H9 (cell line): ENCODE measurements at regions not wholly inside any gene's neighbourhood (a gene's known extent, or its start where the extent isn't known, plus 50 kb on each side); places are given as distances from the start of the nearest gene placed in this dataset.

Experiments used
- DNase-seq: peaks from one replicate; pipeline ENCODE4 v3.0.0-alpha.2; 2017
- H2AFZ ChIP-seq: one replicate; pipeline ENCODE4 v1.6.1; 2013; ENCODE audit warnings: mild to moderate bottlenecking, low read length, control low read depth, moderate library complexity
- H2AK5ac ChIP-seq: 2 replicates; pipeline ENCODE4 v1.6.1; 2013; ENCODE audit warnings: low read length, control low read depth, mixed read lengths; ENCODE audit not compliant: insufficient read length
- H2BK120ac ChIP-seq: one replicate; pipeline ENCODE4 v1.6.1; 2013; ENCODE audit warnings: low read depth, mild to moderate bottlenecking, low read length, control low read depth, inconsistent platforms; ENCODE audit not compliant: poor library complexity, severe bottlenecking
- H2BK12ac ChIP-seq: 2 replicates; pipeline ENCODE4 v1.6.1; 2013; ENCODE audit warnings: low read length, control low read depth, mixed read lengths, low read depth; ENCODE audit not compliant: insufficient read length
- H2BK15ac ChIP-seq: 2 replicates; pipeline ENCODE4 v1.6.1; 2013; ENCODE audit warnings: low read depth, low read length, control low read depth
- H2BK20ac ChIP-seq: one replicate; pipeline ENCODE4 v1.6.1; 2013; ENCODE audit warnings: low read depth, mild to moderate bottlenecking, low read length, control low read depth, inconsistent platforms; ENCODE audit not compliant: poor library complexity, severe bottlenecking
- H2BK5ac ChIP-seq: 2 replicates; pipeline ENCODE4 v1.6.1; 2013; ENCODE audit warnings: low read length, control low read depth, mixed read lengths; ENCODE audit not compliant: insufficient read length
- H3K14ac ChIP-seq: 2 replicates; pipeline ENCODE4 v1.6.1; 2013; ENCODE audit warnings: low read length, control low read depth; ENCODE audit not compliant: insufficient read depth
- H3K18ac ChIP-seq: 2 replicates; pipeline ENCODE4 v1.6.1; 2013; ENCODE audit warnings: low read depth, mild to moderate bottlenecking, mixed read lengths, low read length, control low read depth; ENCODE audit not compliant: insufficient read length
- H3K23ac ChIP-seq: 2 replicates; pipeline ENCODE4 v1.6.1; 2013; ENCODE audit warnings: low read length, control low read depth, mixed read lengths, low read depth; ENCODE audit not compliant: insufficient read length
- H3K23me2 ChIP-seq: 2 replicates; pipeline ENCODE4 v1.6.1; 2013; ENCODE audit warnings: low read depth, mild to moderate bottlenecking, mixed read lengths, low read length, control low read depth; ENCODE audit not compliant: insufficient read length, poor library complexity, severe bottlenecking
- H3K27ac ChIP-seq: 2 replicates; pipeline ENCODE4 v1.5.1; 2013; ENCODE audit warnings: low read length, control low read depth, mixed read lengths, low read depth; ENCODE audit not compliant: insufficient read length
- H3K27me3 ChIP-seq: 2 replicates; pipeline ENCODE4 v1.6.1; 2013; ENCODE audit warnings: low read length, control low read depth, inconsistent platforms; ENCODE audit not compliant: insufficient read depth
- H3K4ac ChIP-seq: 2 replicates; pipeline ENCODE4 v1.6.1; 2013; ENCODE audit warnings: low read depth, mild to moderate bottlenecking, control low read depth, inconsistent platforms, low read length, moderate library complexity
- H3K4me1 ChIP-seq: 2 replicates; pipeline ENCODE4 v1.6.1; 2013; ENCODE audit warnings: low read length, control low read depth, inconsistent platforms; ENCODE audit not compliant: insufficient read depth
- H3K4me2 ChIP-seq: 2 replicates; pipeline ENCODE4 v1.6.1; 2013; ENCODE audit warnings: low read length, control low read depth, mixed read lengths; ENCODE audit not compliant: insufficient read length, insufficient read depth
- H3K56ac ChIP-seq: 2 replicates; pipeline ENCODE4 v1.6.1; 2013; ENCODE audit warnings: low read depth, mild to moderate bottlenecking, mixed read lengths, low read length, control low read depth; ENCODE audit not compliant: insufficient read length
- H3K79me1 ChIP-seq: 2 replicates; pipeline ENCODE4 v1.6.1; 2013; ENCODE audit warnings: low read depth, mild to moderate bottlenecking, moderate library complexity, low read length, control low read depth, inconsistent platforms; ENCODE audit not compliant: insufficient read depth, poor library complexity, severe bottlenecking
- H3K79me2 ChIP-seq: 2 replicates; pipeline ENCODE4 v1.6.1; 2013; ENCODE audit warnings: low read length, control low read depth, inconsistent platforms; ENCODE audit not compliant: insufficient read depth
- H3K9ac ChIP-seq: 2 replicates; pipeline ENCODE4 v1.6.1; 2013; ENCODE audit warnings: low read length, control low read depth, mixed read lengths; ENCODE audit not compliant: insufficient read length; ENCODE audit errors: extremely low read depth
- H3K9me3 ChIP-seq: one replicate; pipeline ENCODE4 v1.6.1; 2013; ENCODE audit warnings: low read depth, low read length, inconsistent platforms; ENCODE audit not compliant: control insufficient read depth
- H3T11ph ChIP-seq: one replicate; pipeline ENCODE4 v1.6.1; 2013; ENCODE audit warnings: mild to moderate bottlenecking, low read length, control low read depth, inconsistent platforms
- H4K20me1 ChIP-seq: one replicate; pipeline ENCODE4 v1.6.1; 2013; ENCODE audit not compliant: control insufficient read depth, insufficient read length, insufficient read depth
- H4K5ac ChIP-seq: 2 replicates; pipeline ENCODE4 v1.6.1; 2013; ENCODE audit warnings: low read depth, mild to moderate bottlenecking, mixed read lengths, low read length, control low read depth; ENCODE audit not compliant: insufficient read length
- H4K8ac ChIP-seq: replicated peaks from 2 replicates; pipeline ENCODE4 v1.6.1; 2013; ENCODE audit warnings: low read length, control low read depth, mixed read lengths, low read depth; ENCODE audit not compliant: insufficient read length
- H4K91ac ChIP-seq: 2 replicates; pipeline ENCODE4 v1.6.1; 2013; ENCODE audit warnings: low read depth, mild to moderate bottlenecking, moderate library complexity, mixed read lengths, low read length, control low read depth; ENCODE audit not compliant: insufficient read length
- H3K27ac Mint-ChIP-seq, 3 experiments: 2 replicates in 2 of 3; 3 replicates in 1 of 3; pipeline ENCODE4 v1.8.0; 2020 to 2021; ENCODE audit warnings: mixed read lengths in 3 of 3, mild to moderate bottlenecking in 1 of 3, moderate library complexity in 1 of 3
- H3K27me3 Mint-ChIP-seq: 2 replicates; pipeline ENCODE4 v1.8.0; 2021; ENCODE audit warnings: low read depth, mild to moderate bottlenecking, moderate library complexity, mixed read lengths
- H3K36me3 Mint-ChIP-seq, 3 experiments: 2 replicates in 2 of 3; 3 replicates in 1 of 3; pipeline ENCODE4 v1.8.0; 2020 to 2021; ENCODE audit warnings: low read depth in 3 of 3, mixed read lengths in 3 of 3; ENCODE audit not compliant: insufficient read depth in 1 of 3
- H3K4me1 Mint-ChIP-seq, 2 experiments: 2 replicates each; pipeline ENCODE4 v1.8.0; 2020; ENCODE audit warnings: mixed read lengths in 2 of 2
- H3K4me3 Mint-ChIP-seq, 2 experiments: 2 replicates in 1 of 2; 3 replicates in 1 of 2; pipeline ENCODE4 v1.8.0; 2020 to 2021; ENCODE audit warnings: mild to moderate bottlenecking in 2 of 2, mixed read lengths in 2 of 2, moderate library complexity in 1 of 2
- H3K9me3 Mint-ChIP-seq, 2 experiments: 2 replicates in 1 of 2; 3 replicates in 1 of 2; pipeline ENCODE4 v1.8.0; 2020; ENCODE audit warnings: mild to moderate bottlenecking in 2 of 2, mixed read lengths in 2 of 2, moderate library complexity in 1 of 2
- CTCF ChIP-seq: fragments of 200-600 bp; sonication (generic); conservative IDR thresholded peaks from 3 replicates; pipeline ENCODE4 v1.8.0; 2021; ENCODE audit warnings: antibody characterized with exemption, mild to moderate bottlenecking
- WGBS: extraction: QIAGEN DNeasy Blood & Tissue Kit; methylation state at CpG from one replicate; pipeline ENCODE4 v1.1.7; 2013; ENCODE audit warnings: missing lambda C conversion rate, low lambda C conversion rate, mixed read lengths; ENCODE audit not compliant: insufficient read length; ENCODE audit errors: extremely low coverage; 5-methylcytosine and 5-hydroxymethylcytosine counted together

- Histone ChIP-seq H2AFZ (no peak overlapping the region), H3K18ac (no peak overlapping the region), H2AK5ac (no peak overlapping the region), H3K14ac (no peak overlapping the region), H3K23me2 (no peaks in the 10 kb centered on the region), H4K91ac (no peak overlapping the region), H3K23ac (no peak overlapping the region), H2BK120ac (no peak overlapping the region), H3K27me3 (no peaks in the 10 kb centered on the region), H3K4ac (no peak overlapping the region), H4K20me1 (no peaks in the 10 kb centered on the region), H3K79me1 (no peaks in the 10 kb centered on the region), H3K79me2 (no peaks in the 10 kb centered on the region), H2BK5ac (no peak overlapping the region), H3K56ac (no peak overlapping the region), H3K4me1 (no peaks in the 10 kb centered on the region), H2BK20ac (no peak overlapping the region), H3K9ac (no peak overlapping the region), H3K9me3 (no peaks in the 10 kb centered on the region), H2BK15ac (no peak overlapping the region), H2BK12ac (no peak overlapping the region), H3K27ac (no peak overlapping the region), H3T11ph (no peak overlapping the region), H4K8ac (no peak overlapping the region), H3K4me2 (no peak overlapping the region), H4K5ac (no peak overlapping the region)
- no peak for TF ChIP-seq CTCF
- H3K4me3 Mint-ChIP-seq, result no peak overlapping the region
- no peaks in the 10 kb centered on the region for H3K27me3 Mint-ChIP-seq
- H3K27ac Mint-ChIP-seq, result no peak overlapping the region
- no peaks in the 10 kb centered on the region for H3K9me3 Mint-ChIP-seq
- DNase-seq, result no peak
- no peaks in the 10 kb centered on the region for H3K36me3 Mint-ChIP-seq
- 0 out of 4 replicates have a peak, but pooled peaks cover 0 to 2% of the 10 kb centered on the region in 2 experiments for H3K4me1 Mint-ChIP-seq
- no CpG with 5 or more reads among the region's 1 CpG for WGBS
These were observed 101.8 kb downstream of the ETAA1 start for GRCh38 chr2:67498931-67499330.
